IPS-20b (cell line): ENCODE measurements at regions not wholly inside any gene's neighbourhood (a gene's known extent, or its start where the extent isn't known, plus 50 kb on each side); places are given as distances from the start of the nearest gene placed in this dataset.

ENCODE experiments used
- H3K27ac ChIP-seq: one replicate; pipeline ENCODE4 v1.5.1; 2013; ENCODE audit warnings: low read length
- H3K27me3 ChIP-seq: 2 replicates; pipeline ENCODE4 v1.6.1; 2013; ENCODE audit warnings: mild to moderate bottlenecking, low read length, inconsistent platforms; ENCODE audit not compliant: insufficient read depth
- H3K36me3 ChIP-seq: 2 replicates; pipeline ENCODE4 v1.6.1; 2013; ENCODE audit warnings: low read depth, mild to moderate bottlenecking, inconsistent platforms, low read length, moderate library complexity; ENCODE audit not compliant: insufficient read depth
- H3K4me1 ChIP-seq: 2 replicates; pipeline ENCODE4 v1.6.1; 2013; ENCODE audit warnings: mild to moderate bottlenecking, control low read depth, inconsistent platforms, low read length, moderate library complexity; ENCODE audit not compliant: insufficient read depth
- H3K4me3 ChIP-seq: 2 replicates; pipeline ENCODE4 v1.5.1; 2013; ENCODE audit warnings: mild to moderate bottlenecking, low read length, inconsistent platforms
- H3K9ac ChIP-seq: 2 replicates; pipeline ENCODE4 v1.6.1; 2013; ENCODE audit warnings: low read depth, mild to moderate bottlenecking, inconsistent platforms, low read length, moderate library complexity
- H3K9me3 ChIP-seq: 2 replicates; pipeline ENCODE4 v1.6.1; 2013; ENCODE audit warnings: mild to moderate bottlenecking, low read depth, low read length, inconsistent platforms; ENCODE audit not compliant: insufficient read depth

GRCh38 chr16:79293836-79294460 is 306.6 kb downstream of the MAF start:
- Histone ChIP-seq H3K27me3 (peaks cover 12% of the 10 kb centered on the region; the same call in 1 of the 2 replicates), H3K4me1 (peaks cover 16% of the 10 kb centered on the region), H3K36me3 (no peaks in the 10 kb centered on the region), H3K9me3 (no peaks in the 10 kb centered on the region), H3K27ac (no peak overlapping the region), H3K9ac (no peak overlapping the region), H3K4me3 (no peak overlapping the region)

GRCh38 chr16:79288066-79288465 is 312.5 kb downstream of the MAF start:
- Histone ChIP-seq H3K27me3 (no peaks in the 10 kb centered on the region), H3K9me3 (no peaks in the 10 kb centered on the region), H3K4me1 (peaks cover 6% of the 10 kb centered on the region; the same call in 1 of the 2 replicates), H3K4me3 (no peak overlapping the region), H3K27ac (no peak overlapping the region), H3K36me3 (no peaks in the 10 kb centered on the region), H3K9ac (no peak overlapping the region)

GRCh38 chr16:79287424-79287917 is 313.1 kb downstream of the MAF start:
- Histone ChIP-seq H3K9me3 (no peaks in the 10 kb centered on the region), H3K4me3 (no peak overlapping the region), H3K4me1 (peaks cover 6% of the 10 kb centered on the region; the same call in 1 of the 2 replicates), H3K27ac (no peak overlapping the region), H3K9ac (no peak overlapping the region), H3K27me3 (no peaks in the 10 kb centered on the region), H3K36me3 (no peaks in the 10 kb centered on the region)

GRCh38 chr16:79286646-79287423 is 313.7 kb downstream of the MAF start:
- no peak overlapping the region for H3K4me3 ChIP-seq
- H3K9me3 ChIP-seq = no peaks in the 10 kb centered on the region
- H3K27ac ChIP-seq = no peak overlapping the region
- no peaks in the 10 kb centered on the region for H3K27me3 ChIP-seq
- peaks cover 6% of the 10 kb centered on the region; the same call in 1 of the 2 replicates for H3K4me1 ChIP-seq
- H3K9ac ChIP-seq = no peak overlapping the region
- no peaks in the 10 kb centered on the region for H3K36me3 ChIP-seq

- H3K27me3 ChIP-seq = no peaks in the 10 kb centered on the region
- H3K9ac ChIP-seq = no peak overlapping the region
- no peak overlapping the region for H3K4me3 ChIP-seq
- H3K27ac ChIP-seq = no peak overlapping the region
- no peaks in the 10 kb centered on the region for H3K36me3 ChIP-seq
- peaks cover 13% of the 10 kb centered on the region; the same call in 1 of the 2 replicates for H3K4me1 ChIP-seq
- H3K9me3 ChIP-seq = no peaks in the 10 kb centered on the region
Measured at GRCh38 chr16:79284766-79285165, 315.8 kb downstream of the MAF start.

GRCh38 chr16:79283578-79283977 is 317.0 kb downstream of the MAF start:
- no peaks in the 10 kb centered on the region for H3K36me3 ChIP-seq
- H3K4me1 ChIP-seq = peaks cover 13% of the 10 kb centered on the region; the same call in 1 of the 2 replicates
- no peaks in the 10 kb centered on the region for H3K9me3 ChIP-seq
- no peak overlapping the region for H3K9ac ChIP-seq
- H3K4me3 ChIP-seq = no peak overlapping the region
- no peak overlapping the region for H3K27ac ChIP-seq
- no peaks in the 10 kb centered on the region for H3K27me3 ChIP-seq

GRCh38 chr16:79282806-79283205 is 317.7 kb downstream of the MAF start:
- Histone ChIP-seq H3K9ac (no peak overlapping the region), H3K36me3 (no peaks in the 10 kb centered on the region), H3K27me3 (no peaks in the 10 kb centered on the region), H3K4me1 (peaks cover 13% of the 10 kb centered on the region; the same call in 1 of the 2 replicates), H3K27ac (no peak overlapping the region), H3K4me3 (no peak overlapping the region), H3K9me3 (no peaks in the 10 kb centered on the region)

GRCh38 chr16:79278506-79278905 is 322.0 kb downstream of the MAF start:
- H3K4me3 ChIP-seq = no peak overlapping the region
- H3K9ac ChIP-seq = no peak overlapping the region
- no peak overlapping the region for H3K27ac ChIP-seq

GRCh38 chr16:79276501-79276900 is 324.0 kb downstream of the MAF start:
- H3K36me3 ChIP-seq = no peaks in the 10 kb centered on the region
- H3K27ac ChIP-seq = no peak overlapping the region
- no peaks in the 10 kb centered on the region for H3K9me3 ChIP-seq
- H3K9ac ChIP-seq = no peak overlapping the region
- H3K4me1 ChIP-seq = peaks cover 6% of the 10 kb centered on the region; the same call in 1 of the 2 replicates
- H3K4me3 ChIP-seq = no peak overlapping the region
- no peaks in the 10 kb centered on the region for H3K27me3 ChIP-seq

More at GRCh38 chr16:79278506-79278905, 322.0 kb downstream of the MAF start:
- Histone ChIP-seq H3K27me3 (no peaks in the 10 kb centered on the region), H3K4me1 (peaks cover 6% of the 10 kb centered on the region; the same call in 1 of the 2 replicates), H3K9me3 (no peaks in the 10 kb centered on the region), H3K36me3 (no peaks in the 10 kb centered on the region)

- H3K36me3 ChIP-seq = no peaks in the 10 kb centered on the region
- no peaks in the 10 kb centered on the region for H3K9me3 ChIP-seq
- no peaks in the 10 kb centered on the region for H3K27me3 ChIP-seq
- H3K4me3 ChIP-seq = no peak overlapping the region
- H3K9ac ChIP-seq = no peak overlapping the region
- peaks cover 5% of the 10 kb centered on the region; the same call in 1 of the 2 replicates for H3K4me1 ChIP-seq
- no peak overlapping the region for H3K27ac ChIP-seq
Measured at GRCh38 chr16:79274264-79274663, 326.3 kb downstream of the MAF start.

- Histone ChIP-seq H3K27me3 (no peaks in the 10 kb centered on the region), H3K27ac (no peak overlapping the region), H3K4me3 (no peak overlapping the region), H3K4me1 (peaks cover 5% of the 10 kb centered on the region; the same call in 1 of the 2 replicates), H3K36me3 (no peaks in the 10 kb centered on the region), H3K9me3 (no peaks in the 10 kb centered on the region), H3K9ac (no peak overlapping the region)
Measured at GRCh38 chr16:79272141-79272577, 328.4 kb downstream of the MAF start.
